IMR-90 (cell line): ENCODE measurements at regions not wholly inside any gene's neighbourhood (a gene's known extent, or its start where the extent isn't known, plus 50 kb on each side); places are given as distances from the start of the nearest gene placed in this dataset.

Experiments used
- ATAC-seq: fragments of 200-7000 bp; cut with Tn5 transposase; 2 replicates; pipeline ENCODE4 v1.9.1; 2020; ENCODE audit warnings: low read depth, mild to moderate bottlenecking, moderate library complexity
- BruUV-seq: library from RNA; stranded (reverse); fragments of 400-500 nt; replicated peaks from 2 replicates; lab custom pipeline; 2021; lab: Mats Ljungman, UMichigan
- CTCF ChIA-PET: fragments of 300-600 bp; formaldehyde crosslinking; extraction: SDS; loops from one replicate; lab custom pipeline; 2021; ENCODE audit warnings: antibody characterized with exemption; lab: Yijun Ruan, JAX
- POLR2A ChIA-PET: fragments of 300-600 bp; sonication (Branson Sonifier 250); formaldehyde crosslinking; loops from one replicate; lab custom pipeline; 2022; ENCODE audit warnings: antibody characterized with exemption; ENCODE audit not compliant: unreplicated experiment; lab: Charles Lee
- DNase-seq: peaks from one replicate; pipeline ENCODE4 v3.0.0; 2013
- H2AFZ ChIP-seq: replicated peaks from 2 replicates; pipeline ENCODE3; 2013; ENCODE audit warnings: low read length, mild to moderate bottlenecking; ENCODE audit not compliant: poor library complexity
- H2AK5ac ChIP-seq: 2 replicates; pipeline ENCODE4 v1.6.1; 2013; ENCODE audit warnings: low read depth, low read length, inconsistent platforms
- H2AK9ac ChIP-seq: replicated peaks from 2 replicates; pipeline ENCODE3; 2013; ENCODE audit warnings: mild to moderate bottlenecking, low read depth, low read length, moderate library complexity; ENCODE audit not compliant: poor library complexity
- H2BK120ac ChIP-seq: 2 replicates; pipeline ENCODE4 v1.6.1; 2013; ENCODE audit warnings: low read depth, low read length, inconsistent platforms
- H2BK15ac ChIP-seq: 3 replicates; pipeline ENCODE4 v1.6.1; 2013; ENCODE audit warnings: low read depth, low read length, inconsistent platforms
- H2BK20ac ChIP-seq: 2 replicates; pipeline ENCODE4 v1.6.1; 2013; ENCODE audit warnings: low read depth, mild to moderate bottlenecking, inconsistent platforms, low read length, moderate library complexity
- H2BK5ac ChIP-seq: 2 replicates; pipeline ENCODE4 v1.6.1; 2013; ENCODE audit warnings: mild to moderate bottlenecking, low read depth, low read length, inconsistent platforms; ENCODE audit not compliant: poor library complexity, severe bottlenecking
- H3K14ac ChIP-seq: replicated peaks from 2 replicates; pipeline ENCODE4 v1.6.1; 2013; ENCODE audit warnings: low read depth, low read length, inconsistent platforms
- H3K18ac ChIP-seq: 2 replicates; pipeline ENCODE4 v1.6.1; 2013; ENCODE audit warnings: low read depth, low read length, control low read depth
- H3K23ac ChIP-seq: 2 replicates; pipeline ENCODE4 v1.6.1; 2013; ENCODE audit warnings: low read depth, low read length, inconsistent platforms
- H3K27ac ChIP-seq: 2 replicates; pipeline ENCODE4 v1.5.1; 2013; ENCODE audit warnings: mild to moderate bottlenecking, control low read depth, low read length; ENCODE audit not compliant: insufficient read depth
- H3K27me3 ChIP-seq: 2 replicates; pipeline ENCODE4 v1.6.1; 2013; ENCODE audit warnings: low read length; ENCODE audit not compliant: control insufficient read depth, insufficient read depth
- H3K36me3 ChIP-seq: 2 replicates; pipeline ENCODE4 v1.6.1; 2013; ENCODE audit warnings: low read length, mixed read lengths; ENCODE audit not compliant: control insufficient read depth, insufficient read depth
- H3K4ac ChIP-seq: 2 replicates; pipeline ENCODE4 v1.6.1; 2013; ENCODE audit warnings: low read depth, low read length, inconsistent platforms
- H3K4me1 ChIP-seq: 2 replicates; pipeline ENCODE4 v1.6.1; 2013; ENCODE audit warnings: low read length, mixed read lengths; ENCODE audit not compliant: control insufficient read depth, insufficient read depth
- H3K4me2 ChIP-seq: 2 replicates; pipeline ENCODE4 v1.6.1; 2013; ENCODE audit warnings: low read depth, mild to moderate bottlenecking, control low read depth, low read length, moderate library complexity
- H3K4me3 ChIP-seq: 2 replicates; pipeline ENCODE4 v1.5.1; 2013; ENCODE audit warnings: low read depth, mild to moderate bottlenecking, control low read depth, low read length, moderate library complexity; ENCODE audit not compliant: insufficient read depth
- H3K56ac ChIP-seq: 2 replicates; pipeline ENCODE4 v1.6.1; 2013; ENCODE audit warnings: low read length, inconsistent platforms; ENCODE audit not compliant: insufficient read depth; ENCODE audit errors: extremely low read depth
- H3K79me1 ChIP-seq, 2 experiments: 2 replicates each; pipeline ENCODE4 v1.6.1; 2013; ENCODE audit warnings: low read length in 2 of 2, inconsistent platforms in 1 of 2, low read depth in 1 of 2
- H3K9ac ChIP-seq: 2 replicates; pipeline ENCODE4 v1.6.1; 2013; ENCODE audit warnings: low read depth, low read length, control low read depth
- H3K9me1 ChIP-seq: 2 replicates; pipeline ENCODE4 v1.6.1; 2013; ENCODE audit warnings: low read length, inconsistent platforms; ENCODE audit not compliant: insufficient read depth
- H3K9me3 ChIP-seq: 2 replicates; pipeline ENCODE4 v1.6.1; 2013; ENCODE audit warnings: low read length; ENCODE audit not compliant: control insufficient read depth, insufficient read depth
- H4K20me1 ChIP-seq: 2 replicates; pipeline ENCODE4 v1.6.1; 2013; ENCODE audit warnings: low read length, inconsistent platforms; ENCODE audit not compliant: insufficient read depth
- H4K5ac ChIP-seq: 2 replicates; pipeline ENCODE4 v1.6.1; 2013; ENCODE audit warnings: mild to moderate bottlenecking, low read depth, low read length, control low read depth
- H4K8ac ChIP-seq, 2 experiments: 2 replicates each; pipeline ENCODE4 v1.6.1; 2013; ENCODE audit warnings: low read depth in 2 of 2, low read length in 2 of 2, control low read depth in 1 of 2, inconsistent platforms in 1 of 2
- H4K91ac ChIP-seq: 2 replicates; pipeline ENCODE4 v1.6.1; 2013; ENCODE audit warnings: low read depth, low read length, inconsistent platforms; ENCODE audit not compliant: insufficient read depth
- MXI1 ChIP-seq: IDR thresholded peaks from 2 replicates; pipeline ENCODE4 v1.6.1; 2012; ENCODE audit warnings: low read depth, mild to moderate bottlenecking, low read length, moderate library complexity, borderline replicate concordance
- POLR2A ChIP-seq: IDR thresholded peaks from 2 replicates; pipeline ENCODE4 v1.6.1; 2012; ENCODE audit warnings: mild to moderate bottlenecking, low read depth, low read length
- RFX5 ChIP-seq: IDR thresholded peaks from 2 replicates; pipeline ENCODE4 v1.8.0; 2012; ENCODE audit warnings: low read depth, mild to moderate bottlenecking, low read length, moderate library complexity
- WGBS, 2 experiments: methylation state at CpG; one replicate each; pipeline versions ENCODE4 v1.1.5 to v1.1.7; 2013; ENCODE audit warnings: missing lambda C conversion rate in 2 of 2; ENCODE audit not compliant: insufficient read length in 1 of 2; ENCODE audit errors: extremely low coverage in 2 of 2; 5-methylcytosine and 5-hydroxymethylcytosine counted together
- dilution Hi-C: fragments of 300-500 bp; cut with HindIII; formaldehyde crosslinking; loops from one replicate; pipeline ENCODE4 v1.14.3; 2018; ENCODE audit warnings: low sequenced_read_pairs; ENCODE audit not compliant: unreplicated experiment
- in situ Hi-C: fragments of 300-500 bp; cut with MboI; formaldehyde crosslinking; loops from 3 replicates; pipeline ENCODE4 v1.14.3; 2019; ENCODE audit warnings: low sequenced_read_pairs, inconsistent platforms, mixed read lengths
- intact Hi-C: fragments of 100-400 bp; cut with micrococcal nuclease; formaldehyde crosslinking; loops from 2 replicates; pipeline ENCODE4 v1.10.0; 2022
- TF ChIP-seq, protein P1 (sequence below): conservative IDR thresholded peaks from 2 replicates; pipeline ENCODE4 v1.5.1; 2012; ENCODE audit warnings: mild to moderate bottlenecking, low read depth, low read length, improper control_type of control experiment
- TF ChIP-seq, protein P2 (sequence below): fragments of 150-350 bp; IDR thresholded peaks from 2 replicates; pipeline ENCODE4 v1.6.1; 2017; ENCODE audit warnings: mild to moderate bottlenecking, antibody characterized with exemption, low read length, low read depth

DNA sequence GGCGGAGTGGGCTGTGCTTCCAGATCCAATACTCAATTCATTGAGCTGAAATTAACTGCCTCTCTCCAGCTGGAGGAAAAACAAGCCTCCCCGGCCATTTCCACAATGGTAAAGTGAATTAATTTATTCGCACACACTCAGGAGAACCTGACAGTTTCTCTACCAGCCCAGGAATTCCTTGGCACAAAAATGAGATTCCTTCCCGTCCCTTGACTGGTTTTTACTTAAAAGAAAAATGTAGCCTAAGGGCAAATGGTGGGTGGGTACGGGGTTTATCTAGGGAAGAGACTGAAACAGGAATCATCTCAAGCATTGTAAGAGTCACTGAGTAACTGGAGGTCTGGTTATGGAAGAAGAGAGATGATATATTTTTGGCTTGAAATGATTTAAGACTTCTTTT, 102.7 kb downstream of the VCX3A start:
- Histone ChIP-seq H4K5ac (no peak overlapping the region), H2BK15ac (no peak overlapping the region), H3K9me3 (peaks cover 4% of the 10 kb centered on the region), H2AK9ac (no peak overlapping the region), H3K36me3 (no peaks in the 10 kb centered on the region), H3K27ac (no peak overlapping the region), H3K9ac (no peak overlapping the region), H3K56ac (no peak overlapping the region), H2BK20ac (no peak overlapping the region), H3K79me1 (no peaks in the 10 kb centered on the region), H3K18ac (no peak overlapping the region), H3K4ac (no peak overlapping the region), H4K91ac (no peak overlapping the region), H3K4me2 (no peak overlapping the region), H4K20me1 (no peaks in the 10 kb centered on the region), H2AK5ac (no peak overlapping the region), H3K27me3 (no peaks in the 10 kb centered on the region), H2AFZ (no peak overlapping the region), H3K9me1 (no peaks in the 10 kb centered on the region), H3K4me1 (no peaks in the 10 kb centered on the region), H4K8ac (no peak overlapping the region), H2BK120ac (no peak overlapping the region), H2BK5ac (no peak overlapping the region), H3K23ac (no peak overlapping the region), H3K14ac (no peak overlapping the region), H3K4me3 (no peak overlapping the region)
- CTCF ChIA-PET: no interaction called here
- POLR2A ChIA-PET: no interaction called here
- DNase-seq: no peak
- WGBS, 2 experiments: no CpG with 5 or more reads among the region's 5 CpGs
- BruUV-seq: no TSS peak
- in situ Hi-C loops: no loop called here
- TF ChIP-seq POLR2A (no peak), RFX5 (no peak), MXI1 (no peak)
- TF ChIP-seq, protein P1, sequence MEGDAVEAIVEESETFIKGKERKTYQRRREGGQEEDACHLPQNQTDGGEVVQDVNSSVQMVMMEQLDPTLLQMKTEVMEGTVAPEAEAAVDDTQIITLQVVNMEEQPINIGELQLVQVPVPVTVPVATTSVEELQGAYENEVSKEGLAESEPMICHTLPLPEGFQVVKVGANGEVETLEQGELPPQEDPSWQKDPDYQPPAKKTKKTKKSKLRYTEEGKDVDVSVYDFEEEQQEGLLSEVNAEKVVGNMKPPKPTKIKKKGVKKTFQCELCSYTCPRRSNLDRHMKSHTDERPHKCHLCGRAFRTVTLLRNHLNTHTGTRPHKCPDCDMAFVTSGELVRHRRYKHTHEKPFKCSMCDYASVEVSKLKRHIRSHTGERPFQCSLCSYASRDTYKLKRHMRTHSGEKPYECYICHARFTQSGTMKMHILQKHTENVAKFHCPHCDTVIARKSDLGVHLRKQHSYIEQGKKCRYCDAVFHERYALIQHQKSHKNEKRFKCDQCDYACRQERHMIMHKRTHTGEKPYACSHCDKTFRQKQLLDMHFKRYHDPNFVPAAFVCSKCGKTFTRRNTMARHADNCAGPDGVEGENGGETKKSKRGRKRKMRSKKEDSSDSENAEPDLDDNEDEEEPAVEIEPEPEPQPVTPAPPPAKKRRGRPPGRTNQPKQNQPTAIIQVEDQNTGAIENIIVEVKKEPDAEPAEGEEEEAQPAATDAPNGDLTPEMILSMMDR: no peak
- TF ChIP-seq, protein P2, sequence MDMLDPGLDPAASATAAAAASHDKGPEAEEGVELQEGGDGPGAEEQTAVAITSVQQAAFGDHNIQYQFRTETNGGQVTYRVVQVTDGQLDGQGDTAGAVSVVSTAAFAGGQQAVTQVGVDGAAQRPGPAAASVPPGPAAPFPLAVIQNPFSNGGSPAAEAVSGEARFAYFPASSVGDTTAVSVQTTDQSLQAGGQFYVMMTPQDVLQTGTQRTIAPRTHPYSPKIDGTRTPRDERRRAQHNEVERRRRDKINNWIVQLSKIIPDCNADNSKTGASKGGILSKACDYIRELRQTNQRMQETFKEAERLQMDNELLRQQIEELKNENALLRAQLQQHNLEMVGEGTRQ: no peak
- dilution Hi-C loops: no loop called here
- intact Hi-C loops: no loop called here
- no peak for ATAC-seq
